ENCODE measurements at regions not wholly inside any gene's neighbourhood (a gene's known extent, or its start where the extent isn't known, plus 50 kb on each side); places are given as distances from the start of the nearest gene placed in this dataset.

- Histone ChIP-seq H3K27ac (ENCODE audit: low read length) (no peak overlapping the region), H3K36me3 (ENCODE audit: control insufficient read depth, insufficient read depth, low read length) (no peaks in the 10 kb centered on the region), H3K4me1 (ENCODE audit: control insufficient read depth, insufficient read depth, low read length) (no peaks in the 10 kb centered on the region), H3K4me3 (ENCODE audit: low read depth in 2 of 2, low read length in 2 of 2) (no peak overlapping the region), H3K27me3 (ENCODE audit: control insufficient read depth, insufficient read depth, low read length) (no peaks in the 10 kb centered on the region), H3K9me3 (ENCODE audit: control insufficient read depth, insufficient read depth, low read depth, low read length) (no peaks in the 10 kb centered on the region)
- no TSS peak for BruUV-seq (replicated peaks)
- TF ChIP-seq TCF7L2 (IDR thresholded peaks at IDR 0.05; ENCODE audit: low read depth, low read length) (no peak), SIN3A (IDR thresholded peaks at IDR 0.05; ENCODE audit: borderline replicate concordance, insufficient read depth, low read depth, low read length) (no peak), REST (IDR thresholded peaks at IDR 0.05; ENCODE audit: insufficient read depth in 1 of 2, low read depth in 2 of 2, low read length in 1 of 2) (no peak), CTCF (IDR thresholded peaks at IDR 0.05) (no peak), POLR2AphosphoS5 (IDR thresholded peaks at IDR 0.05; ENCODE audit: low read depth, low read length) (no peak)
- in situ Hi-C loops (cut with HindIII; ENCODE audit: low pct_unique_long_range_greater_than_20kb, low sequenced_read_pairs) (no loop called here), intact Hi-C loops (cut with micrococcal nuclease; ENCODE audit: unreplicated experiment) (no loop called here)
- no peak for DNase-seq (ENCODE audit: low read depth, low spot score)
- ChIA-PET CTCF (interaction anchor here (0.5 kb wide), 1 partner anchor 677 kb away, joined by 4 read pairs; no protein-coding TSS in a partner anchor), POLR2A (no interaction called here)
- ATAC-seq, result no peak
Observed at GRCh38 chr7:42625421-42625820, 286.4 kb downstream of the C7orf25 start.

- intact Hi-C loops (cut with micrococcal nuclease; ENCODE audit: unreplicated experiment), result no loop called here
- no peaks in the 10 kb centered on the region for H3K4me1 ChIP-seq (ENCODE audit: control insufficient read depth, insufficient read depth, low read length)
- no TSS peak for BruUV-seq (replicated peaks)
- ChIA-PET CTCF (no interaction called here), POLR2A (no interaction called here)
- TF ChIP-seq REST (IDR thresholded peaks at IDR 0.05; ENCODE audit: insufficient read depth in 1 of 2, low read depth in 2 of 2, low read length in 1 of 2), result no peak
- no peak for TF ChIP-seq CTCF (IDR thresholded peaks at IDR 0.05)
- TF ChIP-seq TCF7L2 (IDR thresholded peaks at IDR 0.05; ENCODE audit: low read depth, low read length), result no peak
- no peak for TF ChIP-seq SIN3A (IDR thresholded peaks at IDR 0.05; ENCODE audit: borderline replicate concordance, insufficient read depth, low read depth, low read length)
- TF ChIP-seq POLR2AphosphoS5 (IDR thresholded peaks at IDR 0.05; ENCODE audit: low read depth, low read length), result no peak
- H3K9me3 ChIP-seq (ENCODE audit: control insufficient read depth, insufficient read depth, low read depth, low read length), result no peaks in the 10 kb centered on the region
- in situ Hi-C loops (cut with HindIII; ENCODE audit: low pct_unique_long_range_greater_than_20kb, low sequenced_read_pairs), result no loop called here
- no peak overlapping the region for H3K4me3 ChIP-seq (ENCODE audit: low read depth in 2 of 2, low read length in 2 of 2)
- DNase-seq (ENCODE audit: low read depth, low spot score) (no peak), ATAC-seq (no peak)
- H3K27me3 ChIP-seq (ENCODE audit: control insufficient read depth, insufficient read depth, low read length), result no peaks in the 10 kb centered on the region
- H3K36me3 ChIP-seq (ENCODE audit: control insufficient read depth, insufficient read depth, low read length), result no peaks in the 10 kb centered on the region
- H3K27ac ChIP-seq (ENCODE audit: low read length), result no peak overlapping the region
Observed at GRCh38 chr7:42624471-42624870, 287.4 kb downstream of the C7orf25 start.
